Smooth muscle cell of the brain vasculature (primary cell): ENCODE measurements at regions not wholly inside any gene's neighbourhood (a gene's known extent, or its start where the extent isn't known, plus 50 kb on each side); places are given as distances from the start of the nearest gene placed in this dataset.

Experiments used
- DNase-seq: peaks from one replicate; pipeline ENCODE4 v3.0.0-alpha.2; 2012; ENCODE audit warnings: low read depth, low spot score

DNA sequence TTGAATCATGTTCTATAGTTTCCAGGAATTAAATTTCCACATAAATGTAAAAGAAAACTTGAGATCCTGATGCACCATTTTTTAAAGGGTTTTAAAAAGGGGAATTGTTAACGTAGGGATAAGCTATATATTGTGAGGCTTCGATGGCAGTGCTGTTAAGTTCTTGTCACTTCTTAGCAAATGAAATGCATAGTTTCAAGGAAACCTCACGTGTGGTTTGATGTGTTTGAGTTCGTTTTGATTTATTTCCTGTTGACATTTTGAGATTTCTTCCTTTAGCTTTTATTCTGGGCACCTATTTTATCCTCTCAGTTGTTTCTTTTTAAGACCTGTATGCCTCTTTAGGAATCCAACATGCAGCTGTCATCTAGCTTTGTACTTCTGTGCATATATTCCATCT, 301.0 kb downstream of the DOCK8 start:
- DNase-seq: no peak

DNA sequence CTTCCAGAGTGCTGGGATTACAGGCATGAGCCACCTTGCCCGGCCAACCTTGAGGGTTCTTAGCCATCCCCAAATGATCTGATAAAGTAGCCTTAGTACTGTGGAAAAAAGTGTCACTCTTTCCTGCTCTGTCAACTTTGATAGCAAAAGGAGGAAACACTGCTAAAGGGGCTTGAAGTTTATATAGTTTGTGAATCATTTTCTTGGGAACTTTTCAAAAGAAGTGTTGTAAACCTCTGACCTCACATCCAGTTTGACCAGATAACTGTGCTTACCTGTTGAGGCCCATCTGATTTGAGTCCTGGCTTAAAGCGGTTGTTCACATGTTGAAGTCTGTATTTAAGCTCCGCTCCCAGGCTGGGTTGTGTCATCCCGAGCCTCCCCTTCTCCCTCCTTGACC, 303.3 kb downstream of the DOCK8 start:
- DNase-seq: no peak

DNA sequence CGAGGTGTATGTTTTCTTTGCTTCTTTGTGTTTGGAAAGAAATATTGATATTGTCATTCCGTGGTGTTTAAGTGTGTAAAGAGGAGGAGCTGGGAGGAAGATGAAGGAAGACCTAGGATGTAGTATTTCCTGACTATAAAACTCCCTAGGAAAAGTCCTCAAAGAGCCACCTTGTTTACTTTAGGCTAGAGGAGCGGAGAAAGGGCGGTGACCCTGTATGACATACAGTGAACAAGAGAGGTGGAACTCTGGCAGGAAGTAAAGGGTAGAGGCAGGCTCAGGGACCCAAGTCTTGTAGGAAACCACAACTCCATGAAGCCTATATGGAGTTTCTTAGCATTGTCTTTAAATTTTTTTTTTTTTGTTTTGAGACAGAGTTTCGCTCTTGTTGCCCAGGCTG, 303.9 kb downstream of the DOCK8 start:
- no peak for DNase-seq

- DNase-seq: no peak
These were observed 304.9 kb downstream of the DOCK8 start for GRCh38 chr9:519579-519978.

- DNase-seq: no peak
These were observed 305.6 kb downstream of the DOCK8 start for GRCh38 chr9:520302-520701.

- no peak for DNase-seq
These were observed 307.5 kb downstream of the DOCK8 start for GRCh38 chr9:522190-522589.

DNA sequence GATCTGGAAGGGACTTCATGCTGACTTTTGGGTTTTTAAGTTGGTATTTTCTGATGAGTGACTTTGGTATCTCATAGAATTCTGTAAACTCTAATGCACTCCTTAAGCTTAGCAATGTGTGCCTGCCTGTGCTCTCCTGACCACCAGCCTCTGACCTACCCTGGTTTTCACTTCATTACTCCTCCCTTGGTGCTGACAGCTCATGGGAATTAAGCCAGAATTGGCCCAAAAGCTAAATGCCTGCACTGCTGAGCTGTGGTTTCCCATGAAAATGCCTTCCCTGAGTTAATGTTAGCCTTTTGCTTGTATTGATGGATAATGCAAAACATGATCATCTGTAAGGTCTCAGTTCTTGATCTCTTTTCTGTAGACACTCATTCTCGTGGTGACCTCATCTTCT, 308.0 kb downstream of the DOCK8 start:
- DNase-seq: no peak

GRCh38 chr9:523444-523843, 308.8 kb downstream of the DOCK8 start:
- no peak for DNase-seq

DNA sequence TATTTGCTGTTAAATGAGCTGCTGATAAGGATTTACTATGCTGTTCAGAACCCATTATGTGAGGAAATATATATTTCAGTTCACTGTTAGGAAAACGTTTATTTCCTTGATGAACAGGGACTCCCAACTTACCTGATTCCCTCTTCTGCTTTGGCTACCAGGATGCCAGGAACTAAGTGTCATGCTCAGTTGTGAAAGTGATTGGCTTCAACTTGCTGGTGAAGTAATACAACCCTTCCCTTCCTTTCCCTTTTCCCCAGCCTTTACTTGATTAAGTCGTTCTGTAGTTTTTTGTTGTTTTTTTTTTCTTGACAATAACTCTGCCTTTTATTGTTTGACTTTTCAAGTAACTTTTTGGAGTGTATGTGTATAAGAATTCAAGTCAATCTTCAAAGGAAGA, 309.3 kb downstream of the DOCK8 start:
- DNase-seq: no peak

- no peak for DNase-seq
These were observed 312.4 kb downstream of the DOCK8 start for GRCh38 chr9:526904-527591.

- DNase-seq: no peak
These were observed 311.8 kb upstream of the DMRT1 start for GRCh38 chr9:529731-530130.

DNA sequence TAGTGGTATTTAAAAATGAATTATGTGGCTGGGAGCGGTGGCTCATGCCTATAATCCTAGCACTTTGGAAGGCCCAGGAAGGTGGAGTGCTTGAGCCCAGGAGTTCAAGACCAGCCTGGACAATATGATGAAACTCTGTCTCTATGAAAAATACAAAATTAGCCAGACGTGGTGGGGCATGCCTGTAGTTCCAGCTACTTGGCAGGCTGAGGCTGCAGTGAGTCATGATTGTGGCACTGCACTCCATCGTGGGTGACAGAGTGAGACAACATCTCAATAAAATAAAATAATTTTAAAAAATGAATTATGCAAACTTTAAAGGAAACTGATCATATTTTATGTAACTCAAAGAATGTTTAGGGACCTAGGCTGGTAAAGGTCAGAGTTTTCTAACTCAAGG, 310.8 kb upstream of the DMRT1 start:
- DNase-seq: no peak

DNA sequence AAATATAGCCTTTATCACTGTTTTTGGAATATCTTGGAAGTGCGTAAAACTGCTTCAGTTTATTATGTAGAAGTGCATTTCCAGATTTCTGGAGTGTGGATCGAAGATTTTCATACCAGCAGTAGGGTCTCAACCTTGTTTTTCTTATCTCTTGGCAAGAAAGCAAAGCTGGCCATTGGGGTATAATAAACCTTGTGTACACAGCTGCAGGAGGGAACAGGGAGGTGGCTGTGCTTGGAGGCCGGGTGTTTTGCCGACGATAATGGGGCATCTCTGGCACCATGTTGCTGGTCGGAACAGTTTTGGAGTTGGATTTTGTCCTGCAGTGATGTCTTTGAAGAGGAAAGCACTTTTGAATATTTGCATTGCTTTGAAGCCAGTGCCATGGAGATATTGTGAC, 308.8 kb upstream of the DMRT1 start:
- no peak for DNase-seq

DNA sequence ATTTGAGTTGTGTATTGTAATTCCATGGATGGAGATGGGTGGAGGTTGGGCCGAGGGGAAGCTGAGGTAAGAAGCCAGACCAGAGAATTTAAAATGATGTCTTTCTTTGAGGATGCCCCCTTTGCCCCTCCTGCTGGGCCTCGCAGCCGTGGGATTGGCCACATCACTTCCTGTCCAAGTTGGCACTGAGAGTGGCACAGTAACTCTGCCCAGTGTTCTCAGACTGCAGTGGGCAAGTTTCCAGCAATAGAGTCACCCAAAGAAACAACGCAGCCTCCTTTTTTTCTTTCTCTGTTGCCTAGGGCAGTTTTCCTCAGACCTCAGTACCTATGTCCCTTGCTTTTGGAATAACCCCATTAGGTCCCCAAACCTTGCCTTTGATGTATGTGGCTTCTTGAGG, 306.6 kb upstream of the DMRT1 start:
- no peak for DNase-seq

- DNase-seq: no peak
These were observed 306.1 kb upstream of the DMRT1 start for GRCh38 chr9:535356-535755.

DNA sequence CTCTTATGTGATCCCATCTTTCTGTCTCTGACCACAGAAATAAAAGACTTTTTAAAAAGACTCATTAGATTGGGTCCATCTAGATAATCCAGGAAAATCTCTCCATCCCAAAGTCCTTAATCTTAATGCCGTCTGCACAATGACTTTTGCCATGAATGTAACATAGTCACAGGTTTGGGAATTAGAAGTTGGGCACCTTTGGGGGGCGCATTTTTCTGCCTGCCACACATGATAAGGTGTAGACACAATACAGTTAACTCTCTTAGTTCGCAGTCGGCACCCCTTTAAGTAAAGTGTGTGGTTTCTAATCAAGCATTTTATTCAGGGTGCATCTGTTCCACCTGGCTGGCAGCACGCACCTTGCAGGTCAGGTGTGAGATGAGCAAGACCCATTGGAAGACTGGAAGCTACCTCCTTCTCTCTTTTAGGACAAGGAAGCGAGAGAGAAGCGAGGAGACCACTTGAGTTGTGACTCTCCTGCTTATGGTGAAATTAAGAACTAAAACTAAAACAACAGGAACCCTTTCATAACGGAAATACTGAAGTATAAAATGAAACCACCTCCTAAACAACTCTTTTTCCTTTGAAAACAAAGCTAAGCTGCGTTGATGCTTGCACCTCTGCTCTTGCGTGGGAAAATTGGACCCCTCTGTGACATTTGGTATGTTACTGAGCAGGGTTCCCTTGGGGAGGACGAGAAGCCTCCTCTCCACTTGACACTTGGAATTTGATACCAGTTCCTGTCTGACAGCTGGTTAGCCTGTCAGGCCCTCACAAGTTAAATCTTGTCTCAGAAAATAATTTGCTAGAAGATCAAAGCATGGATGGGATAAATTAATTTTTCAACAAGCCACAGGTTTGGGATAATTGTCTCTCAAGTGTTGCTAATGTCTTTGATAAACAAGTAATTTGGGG, 304.6 kb upstream of the DMRT1 start:
- no peak for DNase-seq

DNA sequence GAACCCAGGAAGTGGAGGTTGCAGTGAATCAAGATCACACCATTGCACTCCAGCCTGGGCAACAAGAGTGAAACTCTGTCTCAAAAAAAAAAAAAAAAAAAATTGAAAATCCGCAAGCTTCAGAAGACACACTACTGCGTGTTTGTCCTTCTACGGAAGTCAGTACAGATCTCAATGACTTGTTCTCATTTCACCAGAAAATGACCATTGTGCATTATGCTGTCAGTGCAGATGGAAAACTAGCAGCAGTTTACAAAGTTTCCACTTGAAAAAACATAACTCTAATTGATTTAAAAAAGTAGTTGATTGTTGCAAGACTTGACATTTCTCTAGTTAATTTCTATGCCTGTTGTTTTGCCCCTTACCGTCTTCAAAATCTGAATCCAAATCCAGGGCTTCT, 298.0 kb upstream of the DMRT1 start:
- DNase-seq: no peak

DNA sequence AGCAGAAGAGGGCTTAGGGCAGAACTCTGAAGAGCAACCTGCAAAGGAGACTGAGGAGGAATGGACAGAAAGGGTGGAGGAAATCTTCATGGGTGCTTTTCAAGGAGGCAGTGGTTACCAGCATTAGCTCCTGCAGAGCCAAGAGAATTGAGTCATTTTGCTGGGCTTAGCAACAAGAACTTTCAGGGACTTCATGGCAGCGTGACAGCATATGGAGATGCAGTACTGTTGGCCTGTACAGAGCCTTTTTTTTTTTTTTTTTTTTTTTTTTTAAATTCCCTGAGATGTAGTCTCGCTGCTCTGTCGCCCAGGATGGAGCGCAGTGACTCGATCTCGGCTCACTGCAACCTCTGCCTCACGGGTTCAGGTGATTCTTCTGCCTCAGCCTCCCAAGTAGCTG, 296.0 kb upstream of the DMRT1 start:
- no peak for DNase-seq

DNA sequence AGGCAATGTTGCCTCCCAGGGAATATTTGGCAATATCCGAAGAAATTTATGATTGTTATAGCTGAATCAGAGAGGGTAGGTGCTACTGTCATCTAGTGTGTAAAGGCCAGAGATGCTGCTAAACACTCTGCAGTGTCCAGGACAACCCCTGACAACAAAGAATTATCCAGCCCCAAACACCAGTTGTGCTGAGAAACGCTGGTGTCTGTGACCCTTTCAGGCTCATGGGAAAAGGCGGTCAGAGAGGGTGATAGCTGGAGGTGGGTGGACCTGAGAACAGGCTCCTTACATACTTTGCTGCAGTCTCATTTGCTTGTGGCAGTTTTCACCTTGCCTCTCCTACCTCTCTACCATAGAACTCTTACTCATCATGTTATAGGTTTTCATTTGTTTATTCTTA, 295.3 kb upstream of the DMRT1 start:
- no peak for DNase-seq

DNA sequence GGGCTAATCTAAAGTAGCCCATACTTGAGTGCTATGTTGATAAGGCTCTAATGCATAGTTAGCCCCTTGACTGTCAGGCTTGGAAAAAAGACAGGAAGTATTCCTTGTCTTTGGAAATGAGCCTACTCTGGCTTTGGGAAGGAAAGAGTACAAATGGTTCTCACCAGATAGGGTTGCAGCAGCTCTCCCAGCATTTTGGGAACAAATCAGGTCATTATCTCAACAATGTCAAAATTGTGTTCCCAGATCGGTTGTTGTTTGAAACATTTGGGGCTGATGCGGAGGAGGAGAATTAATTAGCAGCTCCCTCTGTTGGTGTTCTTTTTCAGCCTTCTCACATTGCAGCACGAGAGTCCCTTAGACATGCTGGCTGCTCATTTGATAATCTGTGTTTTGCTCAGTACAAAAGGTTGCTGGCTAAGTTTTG, 294.7 kb upstream of the DMRT1 start:
- no peak for DNase-seq

DNA sequence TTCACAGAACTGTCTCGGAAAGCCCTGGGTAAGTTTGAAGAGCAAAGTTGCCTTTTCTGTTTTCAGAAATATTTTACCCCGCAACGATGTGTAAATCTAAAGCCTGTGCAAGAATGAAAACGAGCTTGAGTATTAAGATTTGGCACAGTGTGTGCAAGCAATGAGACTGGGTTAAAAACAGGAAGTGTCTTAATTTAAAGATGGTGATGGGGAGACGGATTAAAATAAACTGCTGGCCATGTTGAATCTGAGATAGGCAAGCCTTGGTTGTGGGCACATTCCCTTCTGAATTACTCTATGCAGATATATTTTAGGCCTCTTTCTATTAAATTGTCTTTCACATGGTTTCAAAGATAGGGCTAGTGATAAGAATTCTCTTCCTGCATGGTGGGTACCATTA, 294.2 kb upstream of the DMRT1 start:
- DNase-seq: no peak

- DNase-seq: no peak
These were observed 292.0 kb upstream of the DMRT1 start for GRCh38 chr9:549455-549997.

GRCh38 chr9:550333-550732, 291.2 kb upstream of the DMRT1 start:
- DNase-seq: no peak
